ENCODE measurements at regions not wholly inside any gene's neighbourhood (a gene's known extent, or its start where the extent isn't known, plus 50 kb on each side); places are given as distances from the start of the nearest gene placed in this dataset.

DNA sequence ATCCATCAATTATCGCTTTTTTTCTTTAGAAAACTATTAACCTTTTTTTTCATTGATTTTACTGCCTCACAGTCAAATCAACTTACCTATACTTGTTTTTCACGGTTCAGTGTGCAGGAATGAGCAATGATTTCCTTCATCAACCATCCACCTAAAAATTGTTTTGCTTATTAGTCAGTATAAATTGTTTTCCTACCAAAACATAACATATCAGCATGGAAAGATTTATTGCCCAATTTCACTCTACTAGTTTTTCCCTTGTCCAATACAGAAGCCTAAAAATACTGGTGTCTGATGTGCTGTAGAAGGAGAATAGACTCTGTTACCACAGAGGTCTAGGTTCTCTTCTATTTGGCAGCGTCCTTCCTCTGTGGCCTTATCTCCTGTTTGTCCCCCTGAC is 558.2 kb upstream of the CITED2 start:
- no peak for TF ChIP-seq POLR2A (IDR thresholded peaks at IDR 0.05)
- no peak for TF ChIP-seq CTCF (IDR thresholded peaks at IDR 0.05)
